ENCODE measurements at regions not wholly inside any gene's neighbourhood (a gene's known extent, or its start where the extent isn't known, plus 50 kb on each side); places are given as distances from the start of the nearest gene placed in this dataset.
A peak's percentile ranks its signal among the peaks of the same experiment; 100 is the strongest.
"Not testable (repeated sequence)": the region's sequence is repeated elsewhere in the genome, so short reads cannot be mapped to it uniquely, and the experiment has no call there.

- no peak for DNase-seq (ENCODE audit: insufficient read length)
- TF ChIP-seq POLR2AphosphoS5 (IDR thresholded peaks at IDR 0.05; ENCODE audit: low read depth, low read length) (no peak), POLR2A (IDR thresholded peaks at IDR 0.05; ENCODE audit: low read depth, low read length) (no peak), TAF1 (IDR thresholded peaks at IDR 0.05; ENCODE audit: borderline replicate concordance, low read depth, low read length) (no peak)
- FAIRE-seq, result no peak
These were observed 97.1 kb upstream of the USP9X start for GRCh38 chrX:40988100-40988499.

GRCh38 chrX:40993395-40993794, 91.8 kb upstream of the USP9X start:
- not testable (repeated sequence) for FAIRE-seq; DNase-seq (ENCODE audit: insufficient read length)

- FAIRE-seq (peak; percentile 36), DNase-seq (ENCODE audit: insufficient read length) (no peak)
- TF ChIP-seq POLR2AphosphoS5 (IDR thresholded peaks at IDR 0.05; ENCODE audit: low read depth, low read length) (no peak), POLR2A (IDR thresholded peaks at IDR 0.05; ENCODE audit: low read depth, low read length) (no peak), TAF1 (IDR thresholded peaks at IDR 0.05; ENCODE audit: borderline replicate concordance, low read depth, low read length) (no peak)
These were observed 88.2 kb upstream of the USP9X start for GRCh38 chrX:40996886-40997530.

GRCh38 chrX:40998123-40998522, 87.1 kb upstream of the USP9X start:
- FAIRE-seq (no peak), DNase-seq (ENCODE audit: insufficient read length) (no peak)
- TF ChIP-seq TAF1 (IDR thresholded peaks at IDR 0.05; ENCODE audit: borderline replicate concordance, low read depth, low read length), result no peak
- no peak for TF ChIP-seq POLR2A (IDR thresholded peaks at IDR 0.05; ENCODE audit: low read depth, low read length)
- no peak for TF ChIP-seq POLR2AphosphoS5 (IDR thresholded peaks at IDR 0.05; ENCODE audit: low read depth, low read length)

GRCh38 chrX:41001327-41001726, 83.9 kb upstream of the USP9X start:
- DNase-seq (ENCODE audit: insufficient read length) (no peak), FAIRE-seq (no peak)

GRCh38 chrX:41002026-41002425, 83.2 kb upstream of the USP9X start:
- TF ChIP-seq POLR2AphosphoS5 (IDR thresholded peaks at IDR 0.05; ENCODE audit: low read depth, low read length) (no peak), POLR2A (IDR thresholded peaks at IDR 0.05; ENCODE audit: low read depth, low read length) (no peak), TAF1 (IDR thresholded peaks at IDR 0.05; ENCODE audit: borderline replicate concordance, low read depth, low read length) (no peak)
- DNase-seq (ENCODE audit: insufficient read length) (no peak), FAIRE-seq (no peak)

More at GRCh38 chrX:41001327-41001726, 83.9 kb upstream of the USP9X start:
- no peak for TF ChIP-seq POLR2A (IDR thresholded peaks at IDR 0.05; ENCODE audit: low read depth, low read length)
- no peak for TF ChIP-seq TAF1 (IDR thresholded peaks at IDR 0.05; ENCODE audit: borderline replicate concordance, low read depth, low read length)
- no peak for TF ChIP-seq POLR2AphosphoS5 (IDR thresholded peaks at IDR 0.05; ENCODE audit: low read depth, low read length)

GRCh38 chrX:41003506-41004270, 81.6 kb upstream of the USP9X start:
- no peak for TF ChIP-seq TAF1 (IDR thresholded peaks at IDR 0.05; ENCODE audit: borderline replicate concordance, low read depth, low read length)
- no peak for TF ChIP-seq POLR2A (IDR thresholded peaks at IDR 0.05; ENCODE audit: low read depth, low read length)
- TF ChIP-seq POLR2AphosphoS5 (IDR thresholded peaks at IDR 0.05; ENCODE audit: low read depth, low read length), result no peak
- FAIRE-seq, result no peak

DNA sequence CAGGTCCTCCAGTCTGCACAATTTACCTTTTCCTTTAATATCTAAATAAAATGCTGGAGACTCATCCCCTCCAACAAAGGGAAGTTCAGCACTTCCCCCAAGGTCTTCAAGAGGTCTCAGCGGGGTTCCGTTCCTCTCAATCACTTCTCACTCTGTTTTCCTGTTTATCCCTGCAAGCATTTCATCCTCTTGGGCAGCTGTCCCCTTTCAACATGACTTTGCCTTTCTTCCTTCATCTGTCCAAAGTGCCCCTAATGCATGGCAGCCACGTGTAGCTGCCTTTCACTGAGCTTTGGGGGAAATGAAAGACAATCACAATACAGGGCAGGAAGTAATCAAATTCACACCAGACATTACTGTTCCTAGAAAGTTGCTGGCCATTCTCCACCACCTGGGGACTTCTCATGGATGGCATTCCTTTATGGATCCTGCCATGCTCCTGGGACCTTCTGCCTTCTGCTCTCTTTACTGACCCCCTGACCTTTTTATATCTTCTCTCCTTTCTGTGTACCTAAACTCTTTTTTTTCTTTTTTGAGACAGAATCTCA, 79.7 kb upstream of the USP9X start:
- no peak for DNase-seq (ENCODE audit: insufficient read length)
- no peak for FAIRE-seq
- TF ChIP-seq POLR2AphosphoS5 (IDR thresholded peaks at IDR 0.05; ENCODE audit: low read depth, low read length) (no peak), POLR2A (IDR thresholded peaks at IDR 0.05; ENCODE audit: low read depth, low read length) (no peak), TAF1 (IDR thresholded peaks at IDR 0.05; ENCODE audit: borderline replicate concordance, low read depth, low read length) (no peak)

More at GRCh38 chrX:41003506-41004270, 81.6 kb upstream of the USP9X start:
- no peak for DNase-seq (ENCODE audit: insufficient read length)

- peak; percentile 5 for FAIRE-seq
- TF ChIP-seq POLR2AphosphoS5 (IDR thresholded peaks at IDR 0.05; ENCODE audit: low read depth, low read length) (no peak), POLR2A (IDR thresholded peaks at IDR 0.05; ENCODE audit: low read depth, low read length) (no peak), TAF1 (IDR thresholded peaks at IDR 0.05; ENCODE audit: borderline replicate concordance, low read depth, low read length) (no peak)
- DNase-seq (ENCODE audit: insufficient read length), result peak; percentile 23
These were observed 75.1 kb upstream of the USP9X start for GRCh38 chrX:41009850-41010846.

DNA sequence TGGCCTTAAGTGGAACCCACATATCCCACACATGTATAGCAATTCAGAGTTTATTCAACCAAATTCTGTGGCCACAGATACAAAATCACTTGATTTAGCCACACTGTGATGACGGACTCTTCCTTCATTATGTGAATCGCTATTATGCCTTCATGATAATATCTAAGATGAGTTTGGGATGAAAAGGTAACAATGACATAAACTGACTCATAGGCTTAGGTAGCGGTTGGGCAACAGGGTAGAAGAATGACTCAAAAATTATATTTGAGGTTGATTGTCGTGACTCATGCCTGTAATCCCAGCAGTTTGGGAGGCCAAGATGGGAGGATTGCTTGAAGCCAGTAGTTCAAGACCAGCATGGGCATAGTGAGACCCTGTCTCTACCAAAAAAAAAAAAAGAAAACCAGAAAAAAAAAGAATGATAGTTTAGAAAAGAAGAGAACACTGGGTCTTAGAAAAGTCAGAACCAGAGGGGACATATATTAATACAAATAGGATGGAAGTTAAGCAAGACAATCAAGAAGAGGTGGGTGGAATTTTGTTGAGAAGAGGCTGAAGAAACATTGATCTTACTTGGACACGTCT, 70.4 kb upstream of the USP9X start:
- no peak for FAIRE-seq
- TF ChIP-seq POLR2A (IDR thresholded peaks at IDR 0.05; ENCODE audit: low read depth, low read length) (no peak), POLR2AphosphoS5 (IDR thresholded peaks at IDR 0.05; ENCODE audit: low read depth, low read length) (no peak), TAF1 (IDR thresholded peaks at IDR 0.05; ENCODE audit: borderline replicate concordance, low read depth, low read length) (no peak)

GRCh38 chrX:41017785-41018184, 67.5 kb upstream of the USP9X start:
- not testable (repeated sequence) for FAIRE-seq; DNase-seq (ENCODE audit: insufficient read length)

More for the DNA sequence above, 70.4 kb upstream of the USP9X start:
- no peak for DNase-seq (ENCODE audit: insufficient read length)

- not testable (repeated sequence) for FAIRE-seq; DNase-seq (ENCODE audit: insufficient read length)
These were observed 66.7 kb upstream of the USP9X start for GRCh38 chrX:41018391-41019040.

Measured in GM12892 (cell line).